Common myeloid progenitor, CD34-positive (primary cell): ENCODE measurements at regions not wholly inside any gene's neighbourhood (a gene's known extent, or its start where the extent isn't known, plus 50 kb on each side); places are given as distances from the start of the nearest gene placed in this dataset.

Source experiments
- CTCF ChIA-PET: fragments of 350-600 bp; sonication (Branson Sonifier 250); formaldehyde crosslinking; loops from one replicate; lab custom pipeline; 2021; ENCODE audit warnings: antibody characterized with exemption; lab: Charles Lee
- POLR2A ChIA-PET: fragments of 350-600 bp; sonication (Branson Sonifier 250); formaldehyde crosslinking; loops from one replicate; lab custom pipeline; 2021; ENCODE audit warnings: antibody characterized with exemption; lab: Charles Lee
- DNase-seq, 3 donors: peaks; one replicate each; pipeline versions ENCODE4 v3.0.0 to v3.0.0-alpha.2; 2013
- H3K27ac ChIP-seq, 2 experiments: 1 replicate in 1 of 2; 2 replicates in 1 of 2; pipeline ENCODE4 v1.7.0; 2013; ENCODE audit warnings: inconsistent platforms in 2 of 2, low read length in 2 of 2, mild to moderate bottlenecking in 2 of 2, low read depth in 1 of 2, moderate library complexity in 1 of 2; ENCODE audit not compliant: severe bottlenecking in 2 of 2, insufficient read depth in 1 of 2, poor library complexity in 1 of 2
- H3K27me3 ChIP-seq, 5 experiments: replicated peaks in 2 of 5; 1 replicate in 3 of 5; 2 replicates in 2 of 5; pipeline versions ENCODE4 v1.6.1 to v1.7.0; 2013; ENCODE audit warnings: low read length in 4 of 5, mild to moderate bottlenecking in 2 of 5, moderate library complexity in 2 of 5, inconsistent platforms in 1 of 5; ENCODE audit not compliant: insufficient read depth in 5 of 5, control insufficient read depth in 4 of 5
- H3K36me3 ChIP-seq, 4 experiments: 1 replicate in 2 of 4; 2 replicates in 2 of 4; pipeline versions ENCODE4 v1.6.1 to v1.7.0; 2013; ENCODE audit warnings: low read length in 3 of 4, control low read depth in 1 of 4, mild to moderate bottlenecking in 1 of 4; ENCODE audit not compliant: control insufficient read depth in 4 of 4, insufficient read depth in 4 of 4
- H3K4me1 ChIP-seq, 4 experiments: 1 replicate in 3 of 4; 2 replicates in 1 of 4; pipeline versions ENCODE4 v1.6.1 to v1.7.1; 2013; ENCODE audit warnings: low read length in 3 of 4, mild to moderate bottlenecking in 3 of 4, control low read depth in 1 of 4, inconsistent platforms in 1 of 4, moderate library complexity in 1 of 4; ENCODE audit not compliant: control insufficient read depth in 4 of 4, insufficient read depth in 4 of 4; ENCODE audit errors: control extremely low read depth in 1 of 4
- H3K4me3 ChIP-seq, 7 experiments: 1 replicate in 4 of 7; 2 replicates in 3 of 7; pipeline versions ENCODE4 v1.5.1 to v1.7.0; 2013; ENCODE audit warnings: mild to moderate bottlenecking in 7 of 7, low read length in 6 of 7, moderate library complexity in 6 of 7, inconsistent platforms in 2 of 7, low read depth in 2 of 7, control low read depth in 1 of 7; ENCODE audit not compliant: insufficient read depth in 4 of 7, control insufficient read depth in 1 of 7; ENCODE audit errors: extremely low read depth in 1 of 7
- H3K9me3 ChIP-seq, 5 experiments: 1 replicate in 4 of 5; 2 replicates in 1 of 5; pipeline versions ENCODE4 v1.6.1 to v1.7.1; 2013; ENCODE audit warnings: low read length in 4 of 5, mild to moderate bottlenecking in 2 of 5, inconsistent platforms in 1 of 5, low read depth in 1 of 5, moderate library complexity in 1 of 5; ENCODE audit not compliant: control insufficient read depth in 4 of 5, insufficient read depth in 2 of 5; ENCODE audit errors: control extremely low read depth in 1 of 5
- WGBS: methylation state at CpG from one replicate; pipeline ENCODE4 v1.1.5; 2013; ENCODE audit not compliant: insufficient coverage; 5-methylcytosine and 5-hydroxymethylcytosine counted together

- H3K4me1 ChIP-seq, result peaks cover 0 to 2% (median 0%) of the 10 kb centered on the region in 4 experiments
- peaks cover 0 to 11% (median 5%) of the 10 kb centered on the region in 5 experiments for H3K9me3 ChIP-seq
- H3K36me3 ChIP-seq, result no peaks in the 10 kb centered on the region
- H3K27ac ChIP-seq, result no peak overlapping the region
- WGBS, result 94% methylated on average over 8 of the region's 8 CpGs
- POLR2A ChIA-PET, result interaction anchor here (1.7 kb wide), 1 partner anchor 319 kb away, joined by 4 read pairs; no protein-coding TSS in a partner anchor
- CTCF ChIA-PET, result interaction anchor here (0.5 to 12.2 kb wide), 13 partner anchors 10 to 516 kb away, joined by 3 to 184 read pairs (median 5); partner anchors contain the start of gene BCAS4
- DNase-seq, result no peak
- H3K27me3 ChIP-seq, result peaks cover 3 to 13% (median 6%) of the 10 kb centered on the region in 5 experiments
- H3K4me3 ChIP-seq, result no peak overlapping the region
Measured at GRCh38 chr20:51306081-51306480, 236.4 kb downstream of the NFATC2 start.

- peaks cover 0 to 11% (median 5%) of the 10 kb centered on the region in 5 experiments for H3K9me3 ChIP-seq
- DNase-seq, result no peak
- peaks cover 3 to 13% (median 6%) of the 10 kb centered on the region in 5 experiments for H3K27me3 ChIP-seq
- CTCF ChIA-PET, result interaction anchor here (0.7 to 12.2 kb wide), 12 partner anchors 9 to 511 kb away, joined by 3 to 184 read pairs (median 5); partner anchors contain the start of gene BCAS4
- no peak overlapping the region for H3K27ac ChIP-seq
- WGBS, result 77% methylated on average over 4 of the region's 6 CpGs
- H3K4me3 ChIP-seq, result no peak overlapping the region
- H3K4me1 ChIP-seq, result peaks cover 0 to 2% (median 0%) of the 10 kb centered on the region in 4 experiments
- POLR2A ChIA-PET, result no interaction called here
- no peaks in the 10 kb centered on the region for H3K36me3 ChIP-seq
Measured at GRCh38 chr20:51305316-51306052, 237.0 kb downstream of the NFATC2 start.

GRCh38 chr20:51303731-51304670, 238.5 kb downstream of the NFATC2 start:
- Histone ChIP-seq H3K27ac (no peak overlapping the region), H3K4me1 (peaks cover 0 to 2% (median 0%) of the 10 kb centered on the region in 4 experiments), H3K9me3 (peaks cover 0 to 17% (median 6%) of the 10 kb centered on the region in 5 experiments), H3K4me3 (no peak overlapping the region), H3K36me3 (no peaks in the 10 kb centered on the region), H3K27me3 (peaks cover 0 to 11% (median 6%) of the 10 kb centered on the region in 5 experiments)
- WGBS, result 94% methylated on average over 11 of the region's 11 CpGs
- no peak for DNase-seq
- ChIA-PET CTCF (interaction anchor here (0.9 to 12.2 kb wide), 4 partner anchors 14 to 319 kb away, joined by 3 to 184 read pairs (median 4); no protein-coding TSS in a partner anchor), POLR2A (no interaction called here)

- no peak for DNase-seq
- no peak overlapping the region for H3K4me3 ChIP-seq
- H3K27ac ChIP-seq, result no peak overlapping the region
- H3K27me3 ChIP-seq, result peaks cover 0 to 2% (median 0%) of the 10 kb centered on the region in 5 experiments
- H3K36me3 ChIP-seq, result no peaks in the 10 kb centered on the region
- CTCF ChIA-PET, result interaction anchor here (1.1 to 12.2 kb wide), 4 partner anchors 13 to 316 kb away, joined by 3 to 184 read pairs (median 3); no protein-coding TSS in a partner anchor
- POLR2A ChIA-PET, result no interaction called here
- peaks cover 0 to 17% (median 6%) of the 10 kb centered on the region in 5 experiments for H3K9me3 ChIP-seq
- WGBS, result 100% methylated on average over 2 of the region's 4 CpGs
- no peaks in the 10 kb centered on the region for H3K4me1 ChIP-seq
Measured at GRCh38 chr20:51301026-51301425, 241.5 kb downstream of the NFATC2 start.

- WGBS, result 100% methylated on average over 2 of the region's 2 CpGs
- Histone ChIP-seq H3K36me3 (no peaks in the 10 kb centered on the region), H3K4me1 (no peaks in the 10 kb centered on the region), H3K4me3 (no peak overlapping the region), H3K27me3 (peaks cover 0 to 2% (median 0%) of the 10 kb centered on the region in 5 experiments), H3K9me3 (peaks cover 0 to 17% (median 6%) of the 10 kb centered on the region in 5 experiments), H3K27ac (no peak overlapping the region)
- no peak for DNase-seq
- ChIA-PET CTCF (interaction anchor here (1.1 to 12.2 kb wide), 2 partner anchors 27 to 315 kb away, joined by 3 to 184 read pairs; no protein-coding TSS in a partner anchor), POLR2A (no interaction called here)
Measured at GRCh38 chr20:51300104-51300503, 242.4 kb downstream of the NFATC2 start.

- POLR2A ChIA-PET, result no interaction called here
- no peak for DNase-seq
- H3K27ac ChIP-seq, result no peak overlapping the region
- H3K4me1 ChIP-seq, result no peaks in the 10 kb centered on the region
- WGBS, result no CpG with 5 or more reads among the region's 1 CpG
- peaks cover 0 to 2% (median 0%) of the 10 kb centered on the region in 5 experiments for H3K27me3 ChIP-seq
- CTCF ChIA-PET, result interaction anchor here (1.1 kb wide), 1 partner anchor 10 kb away, joined by 3 read pairs; no protein-coding TSS in a partner anchor
- no peaks in the 10 kb centered on the region for H3K36me3 ChIP-seq
- H3K4me3 ChIP-seq, result no peak overlapping the region
- H3K9me3 ChIP-seq, result peaks cover 0 to 16% (median 6%) of the 10 kb centered on the region in 5 experiments
Measured at GRCh38 chr20:51299413-51299812, 243.1 kb downstream of the NFATC2 start.
